ENCODE measurements at regions not wholly inside any gene's neighbourhood (a gene's known extent, or its start where the extent isn't known, plus 50 kb on each side); places are given as distances from the start of the nearest gene placed in this dataset.

DNA sequence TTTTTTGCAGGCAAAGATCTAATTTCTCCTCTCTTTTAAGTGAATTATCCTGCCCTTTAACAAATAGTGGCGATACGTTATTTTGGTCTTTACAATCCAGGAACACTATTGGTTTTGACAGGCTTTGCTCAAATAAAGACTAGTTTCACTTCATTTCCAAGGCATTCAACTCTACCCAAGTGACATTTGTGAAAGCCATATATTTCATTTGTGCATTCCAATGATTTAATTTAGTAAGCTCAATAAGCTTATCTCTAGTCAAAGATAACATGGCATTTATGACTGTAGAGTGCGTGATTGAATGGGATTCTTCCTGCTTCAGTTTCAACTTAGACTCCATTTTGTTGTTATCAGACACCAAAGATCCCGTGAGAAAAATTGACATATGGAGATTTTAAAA is 959.8 kb downstream of the ADGRL3 start:
- TF ChIP-seq, protein P1, sequence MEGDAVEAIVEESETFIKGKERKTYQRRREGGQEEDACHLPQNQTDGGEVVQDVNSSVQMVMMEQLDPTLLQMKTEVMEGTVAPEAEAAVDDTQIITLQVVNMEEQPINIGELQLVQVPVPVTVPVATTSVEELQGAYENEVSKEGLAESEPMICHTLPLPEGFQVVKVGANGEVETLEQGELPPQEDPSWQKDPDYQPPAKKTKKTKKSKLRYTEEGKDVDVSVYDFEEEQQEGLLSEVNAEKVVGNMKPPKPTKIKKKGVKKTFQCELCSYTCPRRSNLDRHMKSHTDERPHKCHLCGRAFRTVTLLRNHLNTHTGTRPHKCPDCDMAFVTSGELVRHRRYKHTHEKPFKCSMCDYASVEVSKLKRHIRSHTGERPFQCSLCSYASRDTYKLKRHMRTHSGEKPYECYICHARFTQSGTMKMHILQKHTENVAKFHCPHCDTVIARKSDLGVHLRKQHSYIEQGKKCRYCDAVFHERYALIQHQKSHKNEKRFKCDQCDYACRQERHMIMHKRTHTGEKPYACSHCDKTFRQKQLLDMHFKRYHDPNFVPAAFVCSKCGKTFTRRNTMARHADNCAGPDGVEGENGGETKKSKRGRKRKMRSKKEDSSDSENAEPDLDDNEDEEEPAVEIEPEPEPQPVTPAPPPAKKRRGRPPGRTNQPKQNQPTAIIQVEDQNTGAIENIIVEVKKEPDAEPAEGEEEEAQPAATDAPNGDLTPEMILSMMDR (IDR thresholded peaks at IDR 0.05; ENCODE audit: poor library complexity), result no peak
- TF ChIP-seq EZH2phosphoT487 (IDR thresholded peaks at IDR 0.05; ENCODE audit: low read depth, severe bottlenecking, unreplicated experiment), result no peak
- no peak for TF ChIP-seq EZH2 (IDR thresholded peaks at IDR 0.05; ENCODE audit: borderline replicate concordance)
